Cardiac fibroblast (primary cell): ENCODE measurements at regions not wholly inside any gene's neighbourhood (a gene's known extent, or its start where the extent isn't known, plus 50 kb on each side); places are given as distances from the start of the nearest gene placed in this dataset.
A peak's percentile ranks its signal among the peaks of the same experiment; 100 is the strongest.

Source experiments
- DNase-seq, 2 donors: peaks; one replicate each; pipeline versions ENCODE4 v3.0.0 to v3.0.0-alpha.2; 2010; ENCODE audit warnings: low read depth in 2 of 2
- H3K4me3 ChIP-seq, 2 donors: replicated peaks in 1 of 2; 1 replicate in 1 of 2; 2 replicates in 1 of 2; pipeline ENCODE4 v1.5.1; 2011; ENCODE audit warnings: low read depth in 2 of 2, low read length in 2 of 2, mild to moderate bottlenecking in 2 of 2, moderate library complexity in 1 of 2
- TF ChIP-seq, protein P1 (sequence below): IDR thresholded peaks from one replicate; pipeline ENCODE4 v1.5.1; 2011; ENCODE audit warnings: low read depth, mild to moderate bottlenecking, low read length, inconsistent platforms

- H3K4me3 ChIP-seq = no peak overlapping the region
- no peak for DNase-seq
- TF ChIP-seq, protein P1, sequence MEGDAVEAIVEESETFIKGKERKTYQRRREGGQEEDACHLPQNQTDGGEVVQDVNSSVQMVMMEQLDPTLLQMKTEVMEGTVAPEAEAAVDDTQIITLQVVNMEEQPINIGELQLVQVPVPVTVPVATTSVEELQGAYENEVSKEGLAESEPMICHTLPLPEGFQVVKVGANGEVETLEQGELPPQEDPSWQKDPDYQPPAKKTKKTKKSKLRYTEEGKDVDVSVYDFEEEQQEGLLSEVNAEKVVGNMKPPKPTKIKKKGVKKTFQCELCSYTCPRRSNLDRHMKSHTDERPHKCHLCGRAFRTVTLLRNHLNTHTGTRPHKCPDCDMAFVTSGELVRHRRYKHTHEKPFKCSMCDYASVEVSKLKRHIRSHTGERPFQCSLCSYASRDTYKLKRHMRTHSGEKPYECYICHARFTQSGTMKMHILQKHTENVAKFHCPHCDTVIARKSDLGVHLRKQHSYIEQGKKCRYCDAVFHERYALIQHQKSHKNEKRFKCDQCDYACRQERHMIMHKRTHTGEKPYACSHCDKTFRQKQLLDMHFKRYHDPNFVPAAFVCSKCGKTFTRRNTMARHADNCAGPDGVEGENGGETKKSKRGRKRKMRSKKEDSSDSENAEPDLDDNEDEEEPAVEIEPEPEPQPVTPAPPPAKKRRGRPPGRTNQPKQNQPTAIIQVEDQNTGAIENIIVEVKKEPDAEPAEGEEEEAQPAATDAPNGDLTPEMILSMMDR = no peak
These were observed 176.8 kb upstream of the EPHA3 start for GRCh38 chr3:88930611-88931010.

DNA sequence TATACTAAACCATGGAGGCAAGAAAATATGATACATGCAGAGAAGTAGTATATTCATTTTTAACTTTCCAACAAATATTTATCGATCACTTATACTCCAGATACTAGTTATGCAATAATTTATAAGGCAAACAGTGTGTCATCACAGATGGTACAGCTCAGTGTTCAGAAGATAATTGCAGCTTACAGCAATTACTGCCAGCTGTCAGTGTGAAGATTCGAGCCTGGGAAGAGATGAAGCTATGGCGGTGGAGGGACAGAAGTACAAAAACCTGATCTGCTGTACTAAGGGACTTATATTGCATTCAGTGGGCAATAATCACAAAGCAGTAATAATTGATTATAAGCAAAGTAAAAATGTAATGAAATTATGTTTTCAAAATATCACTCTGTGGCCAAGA, 170.6 kb upstream of the EPHA3 start:
- TF ChIP-seq, protein P1 = no peak
- no peak overlapping the region for H3K4me3 ChIP-seq
- DNase-seq = no peak

GRCh38 chr3:88940296-88940695, 167.1 kb upstream of the EPHA3 start:
- TF ChIP-seq, protein P1 = no peak
- no peak for DNase-seq
- no peak overlapping the region for H3K4me3 ChIP-seq

DNA sequence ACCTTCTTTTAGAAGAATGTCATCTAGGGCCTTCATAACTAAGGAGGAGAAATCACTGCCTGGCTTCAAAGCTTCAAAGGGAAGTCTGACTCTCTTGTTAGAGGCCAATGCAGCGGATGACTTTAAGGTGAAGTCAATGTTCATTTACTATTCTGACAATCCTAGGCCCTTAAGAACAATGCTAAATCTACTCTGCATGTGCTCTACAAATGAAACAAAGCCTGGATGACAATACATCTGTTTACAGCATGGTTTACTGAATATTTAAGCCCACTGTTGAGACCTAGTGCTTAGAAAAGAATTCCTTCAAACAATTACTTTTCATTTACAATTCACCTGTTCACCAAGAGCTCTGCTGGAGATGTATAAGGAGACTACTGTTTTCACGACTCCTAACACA, 160.4 kb upstream of the EPHA3 start:
- no peak for DNase-seq
- no peak overlapping the region for H3K4me3 ChIP-seq
- TF ChIP-seq, protein P1 = no peak

DNA sequence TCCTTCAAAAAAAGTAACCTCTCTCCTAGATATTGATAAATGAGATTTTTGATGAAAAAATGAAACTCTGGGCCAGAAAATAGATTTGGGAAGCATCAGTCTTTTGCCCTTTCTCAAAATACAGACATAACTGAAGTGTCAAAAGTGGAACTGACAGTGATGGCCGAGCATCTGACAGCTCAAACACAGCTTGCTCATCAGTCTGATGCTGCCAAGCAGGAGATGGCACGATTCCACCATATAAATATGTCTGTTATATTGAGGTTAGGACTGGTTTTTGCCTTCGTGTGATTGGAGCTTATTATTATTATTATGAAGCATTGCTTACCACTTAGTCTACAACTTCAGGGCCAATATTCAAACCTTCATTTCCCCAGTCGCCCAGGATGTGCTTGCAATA, 152.6 kb upstream of the EPHA3 start:
- TF ChIP-seq, protein P1 = no peak
- no peak for DNase-seq
- no peak overlapping the region for H3K4me3 ChIP-seq

- DNase-seq = no peak
- TF ChIP-seq, protein P1 = no peak
- H3K4me3 ChIP-seq = no peak overlapping the region
These were observed 152.1 kb upstream of the EPHA3 start for GRCh38 chr3:88955274-88955673.

- TF ChIP-seq, protein P1 = no peak
- DNase-seq = peak; percentile 58 to 89
- H3K4me3 ChIP-seq = no peak overlapping the region
These were observed 149.5 kb upstream of the EPHA3 start for GRCh38 chr3:88957711-88958439.
